H1 (cell line): ENCODE measurements at regions not wholly inside any gene's neighbourhood (a gene's known extent, or its start where the extent isn't known, plus 50 kb on each side); places are given as distances from the start of the nearest gene placed in this dataset.

Experiments
- YY1 ChIP-seq: IDR thresholded peaks from 2 replicates; pipeline ENCODE4 v1.6.1; 2011; ENCODE audit warnings: low read depth, mild to moderate bottlenecking, low read length

DNA sequence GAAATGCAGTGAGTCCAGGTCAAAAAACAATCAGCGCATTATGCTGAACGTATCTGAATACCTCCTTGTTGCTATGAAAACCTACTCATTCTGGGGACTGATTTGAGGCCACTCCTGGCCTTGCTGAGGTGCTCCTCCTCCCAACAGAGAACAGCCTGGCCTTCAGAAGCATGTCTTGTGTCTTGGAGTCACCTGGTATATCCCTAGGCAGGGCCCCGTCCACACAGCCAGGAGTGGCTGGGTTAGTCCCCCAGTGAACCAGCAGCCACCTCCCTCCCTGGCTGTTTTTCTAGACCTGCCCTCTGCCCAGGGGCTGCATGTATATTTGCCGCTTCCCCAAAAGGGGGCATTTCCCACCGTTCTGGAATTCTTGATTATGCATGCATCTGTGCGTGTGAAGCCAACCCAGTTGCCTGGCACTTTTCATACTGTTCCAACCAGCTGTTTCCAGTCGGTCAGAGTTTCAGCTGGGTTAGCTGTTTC, 99.2 kb upstream of the SPATA31C2 start (continued):
- TF ChIP-seq YY1, result no peak
